ENCODE measurements at regions not wholly inside any gene's neighbourhood (a gene's known extent, or its start where the extent isn't known, plus 50 kb on each side); places are given as distances from the start of the nearest gene placed in this dataset.

- no peak for TF ChIP-seq RELA (CRISPR knock-in tag; IDR thresholded peaks at IDR 0.05; ENCODE audit: borderline replicate concordance)
- TF ChIP-seq, protein P1, sequence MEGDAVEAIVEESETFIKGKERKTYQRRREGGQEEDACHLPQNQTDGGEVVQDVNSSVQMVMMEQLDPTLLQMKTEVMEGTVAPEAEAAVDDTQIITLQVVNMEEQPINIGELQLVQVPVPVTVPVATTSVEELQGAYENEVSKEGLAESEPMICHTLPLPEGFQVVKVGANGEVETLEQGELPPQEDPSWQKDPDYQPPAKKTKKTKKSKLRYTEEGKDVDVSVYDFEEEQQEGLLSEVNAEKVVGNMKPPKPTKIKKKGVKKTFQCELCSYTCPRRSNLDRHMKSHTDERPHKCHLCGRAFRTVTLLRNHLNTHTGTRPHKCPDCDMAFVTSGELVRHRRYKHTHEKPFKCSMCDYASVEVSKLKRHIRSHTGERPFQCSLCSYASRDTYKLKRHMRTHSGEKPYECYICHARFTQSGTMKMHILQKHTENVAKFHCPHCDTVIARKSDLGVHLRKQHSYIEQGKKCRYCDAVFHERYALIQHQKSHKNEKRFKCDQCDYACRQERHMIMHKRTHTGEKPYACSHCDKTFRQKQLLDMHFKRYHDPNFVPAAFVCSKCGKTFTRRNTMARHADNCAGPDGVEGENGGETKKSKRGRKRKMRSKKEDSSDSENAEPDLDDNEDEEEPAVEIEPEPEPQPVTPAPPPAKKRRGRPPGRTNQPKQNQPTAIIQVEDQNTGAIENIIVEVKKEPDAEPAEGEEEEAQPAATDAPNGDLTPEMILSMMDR (IDR thresholded peaks at IDR 0.05) = no peak
Measured at GRCh38 chr5:25327172-25327571, 682.4 kb upstream of the CDH10 start.

Measured in WTC11 (cell line).